HEK293 (cell line): ENCODE measurements at regions not wholly inside any gene's neighbourhood (a gene's known extent, or its start where the extent isn't known, plus 50 kb on each side); places are given as distances from the start of the nearest gene placed in this dataset.

Experiments used
- CTCF ChIA-PET: fragments of 350-600 bp; formaldehyde crosslinking; extraction: SDS; loops from one replicate; lab custom pipeline; 2021; ENCODE audit warnings: antibody characterized with exemption; lab: Yijun Ruan, JAX
- POLR2A ChIA-PET: fragments of 300-600 bp; formaldehyde crosslinking; extraction: SDS; loops from one replicate; lab custom pipeline; 2020; ENCODE audit warnings: antibody characterized with exemption, inconsistent platforms; lab: Yijun Ruan, JAX
- H3K27ac ChIP-seq: fragments of 200-500 bp; sonication (Bioruptor generic); 2 replicates; pipeline ENCODE4 v1.5.1; 2014; ENCODE audit warnings: low read depth, low read length, control low read depth, inconsistent platforms; ENCODE audit errors: extremely low read depth
- H3K36me3 ChIP-seq, 2 experiments: fragments of 200-500 bp in 1 of 2; sonication (Bioruptor generic) in 1 of 2; 1 replicate in 1 of 2; 2 replicates in 1 of 2; pipeline ENCODE4 v1.5.1; 2014 to 2017; ENCODE audit warnings: inconsistent platforms in 2 of 2, low read length in 2 of 2; ENCODE audit not compliant: control insufficient read depth in 2 of 2, insufficient read depth in 1 of 2
- H3K4me1 ChIP-seq: fragments of 200-500 bp; sonication (Bioruptor generic); 2 replicates; pipeline ENCODE4 v1.5.1; 2014; ENCODE audit warnings: mild to moderate bottlenecking, low read length, inconsistent platforms; ENCODE audit not compliant: control insufficient read depth, insufficient read depth
- H3K4me3 ChIP-seq: 2 replicates; pipeline ENCODE4 v1.5.1; 2011; ENCODE audit warnings: low read depth, mild to moderate bottlenecking, control low read depth, low read length, moderate library complexity
- H3K9me3 ChIP-seq: fragments of 200-500 bp; sonication (Bioruptor generic); 2 replicates; pipeline ENCODE4 v1.5.1; 2014; ENCODE audit warnings: low read depth, low read length, inconsistent platforms; ENCODE audit not compliant: control insufficient read depth, insufficient read depth
- EGR2 ChIP-seq: fragments of 450-650 bp; formaldehyde crosslinking; IDR thresholded peaks from 2 replicates; pipeline ENCODE4 v1.5.1; 2016; ENCODE audit warnings: low read depth, missing biosample characterization, missing genetic modification characterization
- KLF1 ChIP-seq: fragments of 450-650 bp; formaldehyde crosslinking; IDR thresholded peaks from 2 replicates; pipeline ENCODE4 v1.5.1; 2016; ENCODE audit warnings: missing biosample characterization, missing genetic modification characterization
- KLF10 ChIP-seq: fragments of 450-650 bp; IDR thresholded peaks from 2 replicates; pipeline ENCODE4 v1.5.1; 2018; ENCODE audit warnings: missing biosample characterization, mild to moderate bottlenecking, missing genetic modification characterization
- KLF7 ChIP-seq: fragments of 450-650 bp; formaldehyde crosslinking; IDR thresholded peaks from 2 replicates; pipeline ENCODE4 v1.5.1; 2016; ENCODE audit warnings: missing biosample characterization, missing genetic modification characterization, borderline replicate concordance
- MEIS1 ChIP-seq: sonication (generic); formaldehyde crosslinking; IDR thresholded peaks from 2 replicates; pipeline ENCODE4 v1.8.1; 2022; ENCODE audit warnings: missing genetic modification reagents, mild to moderate bottlenecking, borderline replicate concordance
- PRDM6 ChIP-seq: fragments of 450-650 bp; formaldehyde crosslinking; IDR thresholded peaks from 2 replicates; pipeline ENCODE4 v1.5.1; 2017; ENCODE audit warnings: missing biosample characterization, missing genetic modification characterization
- SCRT2 ChIP-seq: fragments of 450-650 bp; formaldehyde crosslinking; IDR thresholded peaks from 2 replicates; pipeline ENCODE4 v1.5.1; 2016; ENCODE audit warnings: missing biosample characterization, missing genetic modification characterization
- ZNF146 ChIP-seq: fragments of 450-650 bp; formaldehyde crosslinking; IDR thresholded peaks from 2 replicates; pipeline ENCODE4 v1.5.1; 2016; ENCODE audit warnings: missing biosample characterization, missing genetic modification characterization
- ZNF169 ChIP-seq: fragments of 450-650 bp; formaldehyde crosslinking; IDR thresholded peaks from 2 replicates; pipeline ENCODE4 v1.5.1; 2016; ENCODE audit warnings: missing biosample characterization, missing genetic modification characterization
- ZNF211 ChIP-seq: fragments of 450-650 bp; formaldehyde crosslinking; IDR thresholded peaks from 2 replicates; pipeline ENCODE4 v1.5.1; 2016; ENCODE audit warnings: low read depth, missing biosample characterization, missing genetic modification characterization
- ZNF221 ChIP-seq: fragments of 450-650 bp; formaldehyde crosslinking; IDR thresholded peaks from 2 replicates; pipeline ENCODE4 v1.5.1; 2017; ENCODE audit warnings: missing biosample characterization, missing genetic modification characterization, borderline replicate concordance
- ZNF423 ChIP-seq: fragments of 450-650 bp; formaldehyde crosslinking; IDR thresholded peaks from 2 replicates; pipeline ENCODE4 v1.5.1; 2016; ENCODE audit warnings: missing biosample characterization, missing genetic modification characterization
- ZNF449 ChIP-seq: fragments of 450-650 bp; formaldehyde crosslinking; IDR thresholded peaks from 2 replicates; pipeline ENCODE4 v1.5.1; 2017; ENCODE audit warnings: missing biosample characterization, mild to moderate bottlenecking, missing genetic modification characterization, moderate library complexity
- ZNF561 ChIP-seq: fragments of 450-650 bp; IDR thresholded peaks from 2 replicates; pipeline ENCODE4 v1.5.1; 2018; ENCODE audit warnings: missing biosample characterization, missing genetic modification characterization, borderline replicate concordance
- ZNF623 ChIP-seq: fragments of 450-650 bp; formaldehyde crosslinking; IDR thresholded peaks from 2 replicates; pipeline ENCODE4 v1.5.1; 2016; ENCODE audit warnings: missing biosample characterization, missing genetic modification characterization
- ZNF639 ChIP-seq: fragments of 450-650 bp; formaldehyde crosslinking; IDR thresholded peaks from 2 replicates; pipeline ENCODE4 v1.5.1; 2016; ENCODE audit warnings: missing biosample characterization, missing genetic modification characterization
- ZNF707 ChIP-seq: fragments of 450-650 bp; formaldehyde crosslinking; IDR thresholded peaks from 2 replicates; pipeline ENCODE4 v1.5.1; 2016; ENCODE audit warnings: missing biosample characterization, missing genetic modification characterization
- ZNF768 ChIP-seq: fragments of 450-650 bp; formaldehyde crosslinking; IDR thresholded peaks from 2 replicates; pipeline ENCODE4 v1.5.1; 2018; ENCODE audit warnings: missing biosample characterization, mild to moderate bottlenecking, missing genetic modification characterization
- ZNF843 ChIP-seq: fragments of 450-650 bp; formaldehyde crosslinking; IDR thresholded peaks from 2 replicates; pipeline ENCODE4 v1.5.1; 2016; ENCODE audit warnings: missing biosample characterization, missing genetic modification characterization
- ZSCAN30 ChIP-seq: fragments of 450-650 bp; IDR thresholded peaks from 2 replicates; pipeline ENCODE4 v1.5.1; 2018; ENCODE audit warnings: missing biosample characterization, mild to moderate bottlenecking, missing genetic modification characterization, moderate library complexity
- TF ChIP-seq, protein P1 (sequence below): fragments of 450-650 bp; formaldehyde crosslinking; IDR thresholded peaks from 2 replicates; pipeline ENCODE4 v1.5.1; 2017; ENCODE audit warnings: missing biosample characterization, missing genetic modification characterization
- TF ChIP-seq, protein P2 (sequence below): fragments of 450-650 bp; formaldehyde crosslinking; IDR thresholded peaks from 2 replicates; pipeline ENCODE4 v1.5.1; 2016; ENCODE audit warnings: missing biosample characterization, missing genetic modification characterization
- TF ChIP-seq, protein P3 (sequence below): fragments of 450-650 bp; formaldehyde crosslinking; IDR thresholded peaks from 2 replicates; pipeline ENCODE4 v1.5.1; 2016; ENCODE audit warnings: missing biosample characterization, missing genetic modification characterization
- TF ChIP-seq, protein P4 (sequence below): fragments of 450-650 bp; formaldehyde crosslinking; IDR thresholded peaks from 2 replicates; pipeline ENCODE4 v1.5.1; 2016; ENCODE audit warnings: missing biosample characterization, missing genetic modification characterization

- Histone ChIP-seq H3K27ac (no peak overlapping the region), H3K36me3 (no peaks in the 10 kb centered on the region), H3K4me1 (no peaks in the 10 kb centered on the region), H3K9me3 (no peaks in the 10 kb centered on the region), H3K4me3 (no peak overlapping the region)
- CTCF ChIA-PET: no interaction called here
- POLR2A ChIA-PET: no interaction called here
- no peak for TF ChIP-seq SCRT2 (tag by site-specific recombination)
- no peak for TF ChIP-seq EGR2 (tag by site-specific recombination)
- TF ChIP-seq ZNF169 (tag by site-specific recombination): no peak
- TF ChIP-seq ZNF423 (tag by site-specific recombination): no peak
- no peak for TF ChIP-seq PRDM6 (tag by site-specific recombination)
- TF ChIP-seq MEIS1: no peak
- TF ChIP-seq, protein P1, sequence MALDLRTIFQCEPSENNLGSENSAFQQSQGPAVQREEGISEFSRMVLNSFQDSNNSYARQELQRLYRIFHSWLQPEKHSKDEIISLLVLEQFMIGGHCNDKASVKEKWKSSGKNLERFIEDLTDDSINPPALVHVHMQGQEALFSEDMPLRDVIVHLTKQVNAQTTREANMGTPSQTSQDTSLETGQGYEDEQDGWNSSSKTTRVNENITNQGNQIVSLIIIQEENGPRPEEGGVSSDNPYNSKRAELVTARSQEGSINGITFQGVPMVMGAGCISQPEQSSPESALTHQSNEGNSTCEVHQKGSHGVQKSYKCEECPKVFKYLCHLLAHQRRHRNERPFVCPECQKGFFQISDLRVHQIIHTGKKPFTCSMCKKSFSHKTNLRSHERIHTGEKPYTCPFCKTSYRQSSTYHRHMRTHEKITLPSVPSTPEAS (tag by site-specific recombination): no peak
- TF ChIP-seq ZNF843: no peak
- TF ChIP-seq ZSCAN30 (tag by site-specific recombination): no peak
Observed at GRCh38 chr14:65892315-65892714, 479.8 kb downstream of the FUT8 start.

DNA sequence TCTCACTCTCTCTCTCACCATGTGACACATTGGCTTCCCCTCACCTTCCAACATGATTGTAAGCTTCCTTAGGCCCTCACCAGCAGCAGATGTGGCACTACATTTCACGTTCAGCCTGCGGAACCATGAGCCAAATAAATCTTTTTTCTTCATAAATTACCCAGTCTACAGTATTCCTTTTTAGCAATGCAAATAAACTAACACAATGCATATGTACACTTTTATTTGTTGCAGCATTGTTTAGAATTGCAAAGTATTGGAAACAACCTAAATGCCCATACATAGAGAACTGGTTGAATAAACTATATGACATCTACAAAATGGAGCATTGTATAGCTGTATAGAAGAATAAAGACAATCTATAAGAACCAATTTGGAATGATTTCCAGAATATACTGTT lies 487.6 kb downstream of the FUT8 start:
- CTCF ChIA-PET: no interaction called here
- no peaks in the 10 kb centered on the region for H3K4me1 ChIP-seq
- POLR2A ChIA-PET: no interaction called here
- no peak overlapping the region for H3K4me3 ChIP-seq
- H3K27ac ChIP-seq: no peak overlapping the region
- TF ChIP-seq ZNF707 (no peak), ZNF639 (tag by site-specific recombination) (no peak), ZNF768 (no peak), ZNF146 (tag by site-specific recombination) (no peak), ZNF169 (tag by site-specific recombination) (no peak), ZNF211 (tag by site-specific recombination) (no peak), ZNF449 (no peak), KLF7 (tag by site-specific recombination) (no peak), ZNF221 (no peak), ZNF561 (tag by site-specific recombination) (no peak), KLF10 (tag by site-specific recombination) (no peak), ZNF623 (tag by site-specific recombination) (no peak), KLF1 (no peak)
- TF ChIP-seq, protein P2, sequence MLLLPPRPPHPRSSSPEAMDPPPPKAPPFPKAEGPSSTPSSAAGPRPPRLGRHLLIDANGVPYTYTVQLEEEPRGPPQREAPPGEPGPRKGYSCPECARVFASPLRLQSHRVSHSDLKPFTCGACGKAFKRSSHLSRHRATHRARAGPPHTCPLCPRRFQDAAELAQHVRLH (tag by site-specific recombination): no peak
- TF ChIP-seq, protein P3, sequence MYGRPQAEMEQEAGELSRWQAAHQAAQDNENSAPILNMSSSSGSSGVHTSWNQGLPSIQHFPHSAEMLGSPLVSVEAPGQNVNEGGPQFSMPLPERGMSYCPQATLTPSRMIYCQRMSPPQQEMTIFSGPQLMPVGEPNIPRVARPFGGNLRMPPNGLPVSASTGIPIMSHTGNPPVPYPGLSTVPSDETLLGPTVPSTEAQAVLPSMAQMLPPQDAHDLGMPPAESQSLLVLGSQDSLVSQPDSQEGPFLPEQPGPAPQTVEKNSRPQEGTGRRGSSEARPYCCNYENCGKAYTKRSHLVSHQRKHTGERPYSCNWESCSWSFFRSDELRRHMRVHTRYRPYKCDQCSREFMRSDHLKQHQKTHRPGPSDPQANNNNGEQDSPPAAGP (tag by site-specific recombination): no peak
- TF ChIP-seq, protein P4, sequence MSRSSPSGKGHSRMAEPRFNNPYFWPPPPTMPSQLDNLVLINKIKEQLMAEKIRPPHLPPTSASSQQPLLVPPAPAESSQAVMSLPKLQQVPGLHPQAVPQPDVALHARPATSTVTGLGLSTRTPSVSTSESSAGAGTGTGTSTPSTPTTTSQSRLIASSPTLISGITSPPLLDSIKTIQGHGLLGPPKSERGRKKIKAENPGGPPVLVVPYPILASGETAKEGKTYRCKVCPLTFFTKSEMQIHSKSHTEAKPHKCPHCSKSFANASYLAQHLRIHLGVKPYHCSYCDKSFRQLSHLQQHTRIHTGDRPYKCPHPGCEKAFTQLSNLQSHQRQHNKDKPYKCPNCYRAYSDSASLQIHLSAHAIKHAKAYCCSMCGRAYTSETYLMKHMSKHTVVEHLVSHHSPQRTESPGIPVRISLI (tag by site-specific recombination): no peak
- no peaks in the 10 kb centered on the region for H3K9me3 ChIP-seq
- H3K36me3 ChIP-seq: no peaks in the 10 kb centered on the region
